HG03432 (cell line): ENCODE measurements at regions not wholly inside any gene's neighbourhood (a gene's known extent, or its start where the extent isn't known, plus 50 kb on each side); places are given as distances from the start of the nearest gene placed in this dataset.
"Not testable (repeated sequence)": the region's sequence is repeated elsewhere in the genome, so short reads cannot be mapped to it uniquely, and the experiment has no call there.

Experiments used
- ATAC-seq: cut with Tn5 transposase; IDR thresholded peaks from one replicate; pipeline ENCODE4 v1.9.1; 2021; ENCODE audit warnings: mild to moderate bottlenecking, moderate library complexity; ENCODE audit not compliant: unreplicated experiment

DNA sequence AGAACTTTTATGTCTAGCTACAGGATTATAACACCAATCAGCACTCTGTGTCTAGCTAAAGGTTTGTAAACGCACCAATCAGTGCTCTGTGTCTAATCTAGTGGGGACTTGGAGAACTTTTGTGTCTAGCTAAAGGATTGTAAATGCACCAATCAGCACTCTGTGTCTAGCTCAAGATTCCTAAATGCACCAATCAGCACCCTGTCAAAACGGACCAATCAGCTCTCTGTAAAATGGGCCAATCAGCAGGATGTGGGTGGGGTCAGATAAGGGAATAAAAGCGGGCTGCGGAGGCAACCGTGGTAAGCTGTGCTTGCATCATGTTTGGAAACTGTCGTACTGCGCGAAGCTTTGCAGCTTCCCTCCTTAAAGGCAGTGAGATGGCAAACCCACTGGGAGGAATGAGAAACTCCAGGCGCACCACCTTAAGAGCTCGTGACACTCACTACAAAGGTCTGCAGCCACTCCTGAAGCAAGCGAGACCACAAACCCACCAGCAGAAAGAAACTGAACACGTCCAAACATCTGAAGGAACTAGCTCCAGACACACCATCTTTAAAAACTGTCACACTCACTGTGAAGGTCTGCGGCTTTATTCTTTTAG, 112.1 kb upstream of the DUSP22 start:
- ATAC-seq = not testable (repeated sequence)

DNA sequence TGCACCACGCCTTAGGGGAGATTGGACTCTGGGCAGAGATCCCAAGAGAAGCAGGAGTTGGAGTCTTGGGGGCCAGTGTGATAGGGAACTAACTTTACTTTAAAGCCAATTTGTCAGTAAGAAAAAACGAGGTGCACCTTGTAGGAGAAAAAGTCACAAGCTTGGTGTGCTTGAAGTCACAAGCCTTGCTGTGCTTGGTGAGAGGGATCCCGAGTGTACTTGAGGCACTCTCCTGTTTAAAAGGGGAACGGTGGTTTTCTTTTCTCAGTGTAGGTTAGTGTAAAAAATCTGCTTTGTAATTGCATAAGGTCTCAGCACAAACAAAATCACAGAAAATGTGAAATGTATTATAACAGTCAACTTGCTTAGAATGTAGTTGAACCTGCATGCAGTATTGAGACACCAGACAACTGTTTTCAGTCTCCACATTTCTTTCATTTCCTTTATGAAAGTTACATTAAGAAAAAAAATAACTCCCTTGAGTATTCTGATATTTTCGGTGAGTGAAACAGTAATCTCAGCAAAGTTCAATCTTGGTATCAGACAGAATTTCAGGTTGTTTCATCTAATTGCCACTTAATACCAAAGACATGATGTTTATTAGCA, 111.1 kb upstream of the DUSP22 start:
- peak; percentile 70 for ATAC-seq

DNA sequence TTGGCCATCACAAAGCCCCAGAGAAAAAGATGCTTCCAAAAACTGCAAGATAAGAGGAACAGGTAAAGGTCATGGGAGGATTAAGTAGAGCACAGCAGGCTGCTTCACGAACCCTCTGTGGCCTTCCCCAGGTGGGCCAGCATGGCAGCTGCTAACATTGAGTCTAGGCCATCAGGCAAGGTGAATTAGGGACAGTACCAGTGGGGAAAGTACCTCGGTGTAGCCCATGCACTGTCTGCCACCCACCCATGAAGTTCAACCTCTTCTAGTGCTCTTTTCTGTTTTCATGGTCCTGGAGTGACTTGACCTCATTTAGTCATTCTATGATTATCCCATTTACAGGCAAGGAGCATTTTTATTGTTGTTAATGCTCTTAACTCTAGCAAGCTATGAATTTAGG, 108.6 kb upstream of the DUSP22 start:
- ATAC-seq = no peak

DNA sequence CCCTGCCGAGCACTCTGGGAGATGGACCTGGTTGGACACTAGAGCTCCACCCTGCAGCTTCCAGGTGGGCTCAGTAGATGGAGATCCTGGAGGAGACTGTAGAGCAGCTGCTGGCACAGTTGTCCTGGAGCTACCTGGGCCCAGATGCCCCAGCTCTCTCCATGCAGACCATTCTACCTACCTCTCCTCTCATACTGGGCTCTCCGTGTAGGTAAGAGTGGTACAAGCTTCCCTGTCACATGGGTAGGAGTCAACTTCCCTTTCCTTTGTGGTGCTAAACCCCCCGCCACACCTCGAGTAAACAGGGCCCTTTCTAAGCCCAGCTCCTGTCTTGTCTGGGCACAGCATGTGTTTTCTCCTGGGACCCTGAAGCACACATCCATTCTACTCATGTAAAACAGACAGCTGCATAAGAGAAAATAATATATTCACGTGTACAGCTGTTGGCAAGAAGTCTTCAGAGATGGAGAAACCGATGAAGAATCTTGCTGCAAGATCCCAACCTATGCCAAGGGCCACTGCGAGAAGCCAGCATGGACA, 108.1 kb upstream of the DUSP22 start:
- no peak for ATAC-seq

DNA sequence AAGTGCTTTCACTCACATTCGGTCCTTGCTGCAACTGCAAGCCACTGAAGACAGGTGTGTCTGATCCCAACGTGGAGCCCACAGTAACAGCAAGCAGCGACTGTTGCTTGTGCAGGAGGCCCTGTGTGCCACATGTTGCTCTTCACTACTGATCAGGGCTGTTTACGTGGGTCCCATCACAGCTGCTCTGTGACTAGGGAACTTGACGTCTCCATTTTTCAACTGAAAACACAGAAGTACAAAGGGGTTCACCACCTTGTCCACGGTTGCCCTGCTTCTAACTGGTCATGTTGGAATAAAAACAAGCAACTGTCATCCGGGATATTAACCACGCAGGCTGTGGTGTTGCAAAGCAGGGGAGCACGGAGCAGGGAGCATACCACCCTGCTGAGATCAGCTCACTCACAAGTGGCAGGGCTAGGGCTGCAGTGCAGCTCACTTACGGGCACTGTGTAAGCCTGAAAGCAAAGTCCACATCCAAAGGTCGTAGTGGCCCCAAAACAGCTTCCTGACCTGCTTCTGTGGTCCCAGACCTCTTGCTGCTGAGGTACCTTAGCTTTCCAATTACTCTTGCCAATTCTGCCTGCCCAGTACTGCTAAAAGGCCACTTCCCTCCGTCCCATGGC, 105.8 kb upstream of the DUSP22 start:
- ATAC-seq = no peak

DNA sequence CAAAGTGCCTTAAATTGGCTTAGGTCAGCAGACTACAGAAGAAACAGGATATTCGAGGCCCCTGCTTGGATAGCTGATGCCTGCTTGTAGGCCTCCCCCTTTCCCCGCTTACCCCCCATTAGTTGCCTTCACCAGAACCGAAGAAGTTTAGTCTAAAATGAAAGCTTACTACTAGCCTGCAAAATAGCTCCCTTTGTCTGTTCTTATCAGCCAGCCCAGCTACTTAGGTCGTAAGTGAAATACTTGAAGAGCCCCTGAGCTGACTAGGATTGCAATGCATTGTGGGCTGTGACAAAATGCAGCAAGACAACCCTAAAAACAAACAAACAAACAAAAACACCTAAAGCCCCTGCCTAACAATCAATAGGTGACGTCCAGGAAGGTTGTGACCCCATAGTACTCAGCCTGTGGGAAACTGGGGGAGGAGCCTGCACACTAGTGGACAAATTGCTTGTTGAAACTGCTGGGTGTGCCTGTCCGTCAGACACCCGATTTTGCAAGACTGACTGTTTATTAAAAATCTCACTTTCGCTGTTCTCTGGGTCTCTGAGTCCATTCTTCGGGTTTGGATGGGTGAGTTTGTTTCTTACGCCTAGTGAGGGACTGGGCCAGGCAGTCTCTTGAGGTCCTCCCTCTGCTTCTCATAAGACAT, 105.0 kb upstream of the DUSP22 start:
- no peak for ATAC-seq

DNA sequence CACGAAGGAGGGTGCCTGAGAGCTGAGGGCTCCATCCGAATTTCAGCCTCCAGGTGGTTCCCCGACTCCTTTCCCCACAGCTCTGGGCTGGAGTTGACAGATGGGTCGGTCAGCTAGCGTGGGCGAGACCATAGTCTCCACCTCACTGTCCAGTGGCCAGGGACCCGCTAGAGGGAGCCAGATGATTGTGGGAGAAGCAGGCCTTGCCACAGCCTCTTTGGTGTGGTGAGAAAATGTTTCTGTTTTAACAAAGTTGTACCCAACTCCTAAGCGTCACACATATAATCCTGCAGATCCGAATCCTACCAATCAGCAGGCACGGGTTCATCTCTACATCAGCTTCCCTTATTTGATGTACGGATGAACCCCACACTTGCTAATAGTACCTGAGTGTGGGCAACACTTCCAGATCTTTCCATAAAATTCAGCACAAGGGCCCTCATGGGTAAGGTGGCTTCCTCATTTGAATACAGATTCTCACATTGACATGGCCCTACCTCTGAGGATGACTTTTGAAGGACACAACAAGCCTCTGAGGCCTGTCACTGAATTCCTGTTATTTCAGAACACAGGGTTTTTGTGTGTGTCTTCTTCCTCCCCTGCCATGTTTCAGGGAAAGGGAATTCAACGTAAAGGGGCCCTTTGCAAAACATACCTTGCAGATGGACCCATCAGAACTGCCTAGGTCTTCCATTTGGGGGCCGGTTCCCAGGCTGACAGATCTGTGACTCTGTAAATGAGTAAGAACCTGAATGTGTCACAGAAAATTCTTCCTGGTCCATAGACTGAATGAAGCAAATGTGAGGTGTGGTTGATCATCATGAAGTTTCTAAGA, 103.2 kb upstream of the DUSP22 start:
- ATAC-seq = peak; percentile 71

DNA sequence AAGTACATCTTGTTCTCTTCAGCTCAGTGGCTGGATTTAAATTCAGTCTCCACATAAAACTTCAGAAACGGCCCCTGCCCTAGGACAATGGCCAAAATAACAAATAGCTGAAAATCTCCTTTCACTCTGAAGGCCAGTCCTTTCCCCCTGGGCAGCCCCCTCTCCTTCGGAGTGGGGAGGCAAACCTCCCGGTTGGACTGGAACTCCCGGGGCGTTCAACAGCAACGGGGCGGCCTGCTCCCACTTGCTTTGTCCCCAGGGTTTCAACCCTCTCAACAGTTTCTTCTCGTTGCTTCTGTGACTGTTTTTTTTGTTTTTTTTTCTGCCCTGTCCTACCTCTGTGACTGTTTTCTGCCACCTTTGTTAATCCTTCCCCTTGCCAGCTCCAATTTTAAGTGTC, 102.6 kb upstream of the DUSP22 start:
- ATAC-seq = peak; percentile 1

DNA sequence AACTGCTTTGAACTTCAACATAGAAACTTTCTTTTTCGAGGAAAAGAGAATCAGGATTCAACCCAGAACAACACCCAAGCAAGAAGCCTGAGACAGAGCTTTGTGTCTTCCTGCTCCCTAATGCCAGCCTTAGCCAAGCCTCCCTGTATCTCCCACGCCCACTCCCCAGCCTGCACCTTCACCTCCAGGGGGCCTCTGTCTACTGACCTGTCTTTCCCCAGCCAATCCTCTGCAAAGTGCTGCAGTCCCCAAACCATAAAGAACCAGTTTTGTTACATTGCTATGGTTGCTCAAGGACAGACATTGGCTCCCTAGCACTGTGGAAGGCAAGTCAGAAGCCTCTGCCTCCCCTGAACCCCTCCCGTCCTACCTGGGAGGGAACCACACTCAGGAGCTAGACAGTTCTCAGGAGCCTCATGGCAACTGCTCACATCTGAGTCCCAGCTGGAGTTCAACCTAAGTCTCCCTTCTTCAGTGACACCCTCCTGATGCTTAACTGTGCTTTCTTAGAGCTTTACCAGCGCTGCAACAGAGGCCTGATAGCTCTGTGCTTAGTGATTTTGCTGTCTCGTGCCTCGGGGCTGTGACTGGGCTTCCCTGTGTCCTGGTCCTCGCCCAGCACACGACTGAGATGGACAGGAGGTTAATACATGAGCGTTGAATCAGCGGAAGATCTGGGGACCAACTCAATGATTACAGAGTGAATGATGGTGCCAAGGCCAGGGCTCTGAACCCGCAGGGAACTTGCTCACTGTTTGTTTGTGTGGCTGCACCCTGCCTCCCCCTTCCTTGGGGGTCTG, 101.5 kb upstream of the DUSP22 start:
- ATAC-seq = no peak

DNA sequence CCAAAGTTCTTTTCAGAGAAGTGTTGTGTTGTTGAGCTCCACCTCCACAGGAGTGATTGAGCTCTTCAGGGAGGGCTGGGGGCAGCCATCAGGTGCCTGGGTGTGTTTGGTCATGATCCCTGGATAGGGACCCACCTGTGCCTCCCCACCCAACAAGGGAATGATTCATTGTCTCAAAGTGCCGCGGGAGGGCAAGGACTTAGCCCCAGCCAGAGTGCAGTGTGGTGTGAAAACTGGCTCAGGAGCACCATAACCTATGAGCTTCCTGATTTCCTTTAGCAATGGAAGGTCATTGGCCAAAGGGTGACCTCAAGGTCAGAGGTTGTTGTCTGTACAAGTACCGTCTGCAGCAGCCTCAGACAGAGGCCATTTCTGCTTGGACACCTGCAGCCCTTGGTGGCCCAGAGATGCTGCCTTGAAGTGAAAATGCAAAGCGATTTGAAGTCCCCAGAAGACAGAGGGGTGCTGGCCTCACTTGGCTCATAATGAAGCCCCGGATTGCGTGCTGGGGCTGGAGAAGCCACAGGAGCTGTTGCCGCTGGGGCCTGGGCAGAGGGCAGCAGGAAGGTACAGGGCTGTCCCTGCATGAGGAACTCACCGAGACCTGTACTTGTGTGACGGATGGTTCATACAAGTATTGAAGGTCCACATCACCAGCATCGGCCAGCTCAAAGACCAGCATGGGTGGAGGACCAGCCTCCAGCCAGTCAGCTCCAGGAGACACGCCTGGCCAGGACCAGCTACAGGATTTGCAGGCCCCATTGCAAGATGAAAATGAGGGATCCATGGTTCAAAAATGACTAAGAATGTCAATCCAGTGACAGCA, 100.6 kb upstream of the DUSP22 start:
- ATAC-seq = no peak

DNA sequence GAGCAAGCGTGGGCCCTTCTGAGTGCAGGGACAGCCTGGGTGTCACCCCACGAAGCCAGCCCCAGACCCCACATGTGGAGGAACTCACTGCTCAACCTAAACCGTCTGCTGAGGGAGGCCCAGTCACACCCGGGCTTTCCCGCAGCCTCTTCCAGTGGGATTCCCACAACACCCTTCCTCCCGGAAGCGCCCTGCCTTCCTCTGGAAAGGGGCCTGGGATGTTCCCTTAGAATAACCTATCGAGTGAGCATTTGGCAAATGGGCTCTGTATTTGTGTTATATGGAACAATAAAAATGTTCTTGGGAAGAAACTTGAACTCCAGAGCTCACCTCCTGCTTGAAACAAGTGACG, 100.0 kb upstream of the DUSP22 start:
- ATAC-seq = no peak

DNA sequence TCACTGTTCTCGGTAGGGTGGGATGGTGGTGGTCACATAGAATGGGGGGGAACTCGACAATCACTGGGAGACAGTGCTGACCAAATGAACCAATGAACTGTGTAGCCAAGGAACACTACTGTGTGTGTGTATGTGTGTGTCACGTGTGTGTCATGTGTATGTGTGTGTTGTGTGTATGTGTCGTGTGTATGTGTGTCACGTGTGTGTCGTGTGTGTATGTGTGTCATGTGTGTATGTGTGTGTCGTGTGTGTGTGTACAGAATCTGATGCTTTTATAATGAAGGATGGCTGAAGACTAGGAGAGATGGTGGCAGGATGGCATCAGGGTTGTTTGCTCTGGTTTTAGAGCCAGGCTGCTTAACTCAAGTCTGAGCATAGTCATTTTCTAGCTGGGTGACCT, 99.1 kb upstream of the DUSP22 start:
- no peak for ATAC-seq

DNA sequence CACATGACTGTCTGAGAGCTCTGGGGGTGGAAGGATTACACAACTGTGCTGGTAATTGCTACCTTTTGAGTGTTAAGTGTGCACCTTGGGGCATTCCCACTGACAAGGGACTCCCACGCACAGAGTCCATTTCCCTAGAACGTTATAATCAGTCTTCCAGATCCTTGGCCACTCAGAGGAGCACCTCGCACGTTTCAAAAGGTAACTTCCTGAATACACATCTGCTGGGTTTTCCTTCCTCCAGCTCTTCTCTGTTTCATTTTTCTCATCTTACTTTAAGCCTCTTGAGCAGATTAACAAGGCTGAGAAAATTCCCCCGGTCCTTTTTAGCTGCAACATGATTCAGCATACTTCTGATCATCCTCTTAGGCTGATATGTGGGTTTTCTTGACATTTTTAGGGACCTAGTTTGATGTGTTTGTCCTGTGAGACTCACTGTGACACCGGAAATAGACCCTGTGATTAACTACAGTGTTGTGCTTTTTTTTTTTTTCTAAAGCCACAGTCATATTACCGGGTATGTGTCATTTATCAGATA, 98.4 kb upstream of the DUSP22 start:
- peak; percentile 47 for ATAC-seq

DNA sequence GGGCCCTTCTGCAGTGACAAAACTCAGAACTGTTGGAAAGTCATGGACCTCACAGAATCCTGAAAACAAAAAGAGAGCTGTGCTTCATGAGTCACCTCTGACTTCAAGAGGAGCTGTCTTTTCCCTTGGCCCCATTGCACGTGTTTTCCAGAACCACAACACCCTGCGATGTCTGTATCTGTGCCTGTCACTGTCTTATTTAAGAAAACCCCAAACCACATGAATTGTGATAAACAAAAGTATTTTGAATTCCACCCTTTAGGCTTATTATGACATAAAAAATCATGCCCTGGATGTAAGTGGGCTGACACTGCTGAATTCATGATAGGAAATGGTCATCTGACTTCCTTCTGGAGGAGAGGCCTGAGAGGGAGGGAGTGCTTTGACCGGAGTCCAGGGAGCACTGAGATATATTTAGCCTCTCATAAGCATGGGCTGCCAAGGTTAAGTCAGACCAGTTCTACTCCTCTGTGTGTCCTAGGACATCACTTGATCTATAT, 96.4 kb upstream of the DUSP22 start:
- ATAC-seq = no peak

DNA sequence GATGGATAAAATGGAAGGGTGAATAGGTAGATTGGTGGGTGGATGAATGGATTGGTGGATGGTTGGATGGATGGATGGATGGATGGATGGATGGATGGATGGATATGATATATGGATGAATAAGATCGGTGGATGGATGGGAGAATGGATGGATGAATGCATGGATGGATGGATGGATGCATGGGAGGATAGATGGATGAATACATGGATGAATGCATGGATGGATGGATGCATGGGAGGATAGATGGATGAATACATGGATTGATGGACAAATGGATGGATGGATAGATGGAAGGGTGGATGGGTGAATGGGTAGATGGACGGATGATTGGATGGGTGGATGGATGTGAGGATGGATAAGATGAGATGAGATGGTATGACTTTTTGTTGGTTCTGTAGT, 95.7 kb upstream of the DUSP22 start:
- no peak for ATAC-seq

DNA sequence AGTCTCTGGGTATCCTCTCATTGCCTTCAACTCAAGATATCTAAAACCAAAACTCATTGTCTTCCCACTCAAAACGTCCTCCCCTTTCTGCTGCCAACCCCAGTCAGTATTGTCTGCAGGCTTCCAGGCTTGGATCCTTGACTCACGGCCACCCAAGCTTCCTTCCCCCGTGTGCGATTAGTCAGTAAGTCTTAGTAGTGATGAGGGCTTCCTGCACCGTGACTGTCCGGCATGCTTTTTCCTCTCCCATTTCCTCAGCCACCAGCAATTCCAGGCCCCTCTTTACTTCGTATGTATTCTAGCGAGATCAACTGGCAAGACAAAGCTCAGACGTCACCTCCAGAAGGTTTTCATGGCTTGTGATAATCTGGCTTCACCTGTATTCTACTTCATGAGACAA, 88.6 kb upstream of the DUSP22 start:
- no peak for ATAC-seq

DNA sequence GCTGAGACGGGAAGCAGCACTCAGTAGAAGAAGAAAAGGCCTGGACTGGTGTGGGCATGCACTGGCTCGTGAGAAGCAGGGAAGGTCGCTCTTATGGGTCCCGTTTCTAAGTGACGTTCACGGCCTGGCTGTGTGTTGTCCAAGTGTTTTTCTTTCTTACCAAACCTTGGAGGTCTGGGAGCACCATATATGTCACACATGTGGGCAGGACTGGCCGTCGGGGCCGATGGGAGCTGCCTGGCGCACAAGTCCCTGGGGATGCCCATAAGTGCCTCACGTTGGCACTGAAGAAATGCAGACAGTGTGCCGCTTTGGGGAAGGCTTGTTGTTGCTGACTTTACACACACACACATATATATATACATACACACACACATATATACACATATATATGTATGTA, 86.0 kb upstream of the DUSP22 start:
- ATAC-seq = no peak

DNA sequence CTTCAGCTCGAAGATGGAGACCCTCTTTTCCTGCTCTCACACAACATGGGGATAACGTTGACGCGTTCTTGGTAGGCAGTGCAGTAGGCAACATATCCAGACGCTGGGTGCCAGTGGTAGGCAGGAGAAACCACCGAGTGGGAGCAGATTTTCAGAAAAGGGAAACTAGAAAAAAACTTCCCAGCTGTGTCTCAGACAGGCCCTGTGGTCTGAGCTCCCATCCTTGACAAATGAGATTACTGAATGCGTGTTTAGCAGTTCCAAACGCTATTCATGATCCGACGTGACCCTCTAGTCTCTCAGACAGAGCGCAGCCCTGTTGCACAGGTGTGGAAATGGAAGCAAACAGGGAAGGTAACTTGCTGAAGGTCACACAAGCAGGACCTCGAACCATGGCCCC, 83.9 kb upstream of the DUSP22 start:
- no peak for ATAC-seq

DNA sequence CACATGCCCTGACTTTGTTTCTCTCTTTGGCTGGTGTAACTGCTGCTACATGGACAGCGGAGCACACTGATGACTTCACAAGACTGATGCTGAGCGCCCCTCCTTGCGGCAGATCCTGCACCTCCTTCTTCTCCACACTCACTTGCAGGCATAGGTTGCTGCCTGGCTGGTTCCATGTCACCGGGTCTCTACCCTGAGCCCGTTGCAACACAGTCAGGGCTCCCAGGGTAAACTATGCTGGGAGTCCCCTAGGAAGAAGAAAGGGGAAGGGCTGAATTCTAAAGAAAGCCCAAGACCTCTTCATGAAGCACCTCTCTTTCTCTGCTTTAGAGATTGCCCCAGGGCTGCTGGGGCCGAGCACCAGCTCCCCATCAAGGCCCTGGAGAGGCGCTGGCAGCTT, 83.3 kb upstream of the DUSP22 start:
- ATAC-seq = no peak
